ENCODE measurements at regions not wholly inside any gene's neighbourhood (a gene's known extent, or its start where the extent isn't known, plus 50 kb on each side); places are given as distances from the start of the nearest gene placed in this dataset.

- TF ChIP-seq MAFF (IDR thresholded peaks at IDR 0.05; ENCODE audit: low read depth, low read length) (peak; percentile 81), ZBTB49 (CRISPR knock-in tag; IDR thresholded peaks at IDR 0.05; ENCODE audit: borderline replicate concordance) (no peak), MAFK (conservative IDR thresholded peaks at IDR 0.05 in 1 of 2, IDR thresholded peaks at IDR 0.05 in 1 of 2; ENCODE audit: low read length in 2 of 2) (peak; percentile 75 to 90)
- H3K79me2 ChIP-seq (ENCODE audit: insufficient read depth, low read length), result no peaks in the 10 kb centered on the region
- H3K4me1 ChIP-seq (ENCODE audit: insufficient read depth, low read length), result no peaks in the 10 kb centered on the region
- no peak overlapping the region for H3K9ac ChIP-seq (ENCODE audit: insufficient read depth, low read depth, low read length)
- H3K27ac ChIP-seq (ENCODE audit: extremely low read length, insufficient read depth, low read length), result no peak overlapping the region
- ChIA-PET CTCF (ENCODE audit: low intra/inter-chr PET ratio, low total read pairs) (no interaction called here), POLR2A (no interaction called here)
- no TSS peak for BruUV-seq (replicated peaks)
- in situ Hi-C loops (cut with HindIII; ENCODE audit: extremely low pct_ligation_motif_present, low pct_unique_long_range_greater_than_20kb) (no loop called here), intact Hi-C loops (cut with micrococcal nuclease; ENCODE audit: unreplicated experiment) (no loop called here)
- FAIRE-seq (no peak), ATAC-seq (no peak), DNase-seq (ENCODE audit: low spot score) (no peak)
- H3K4me3 ChIP-seq (replicated peaks in 1 of 3; ENCODE audit: insufficient read depth in 1 of 3, low read depth in 2 of 3, low read length in 3 of 3), result no peak overlapping the region
- H3K27me3 ChIP-seq (ENCODE audit: control insufficient read depth in 1 of 2, insufficient read depth in 2 of 2, low read length in 2 of 2), result 0 out of 5 replicates have a peak, but pooled peaks cover 0 to 4% of the 10 kb centered on the region in 2 experiments
- no peaks in the 10 kb centered on the region for H3K36me3 ChIP-seq (replicated peaks in 1 of 2; ENCODE audit: control insufficient read depth in 1 of 2, insufficient read depth in 2 of 2, low read length in 2 of 2)
- no peaks in the 10 kb centered on the region for H3K9me3 ChIP-seq (ENCODE audit: low read length)
- H3K4me2 ChIP-seq (ENCODE audit: low read depth, low read length), result no peak overlapping the region
- WGBS (ENCODE audit: low lambda C conversion rate), result 0% methylated on average over 6 of the region's 6 CpGs
- H4K20me1 ChIP-seq (ENCODE audit: insufficient read depth, low read length), result no peaks in the 10 kb centered on the region
- no peak overlapping the region for H2AFZ ChIP-seq (ENCODE audit: low read length)
Observed at GRCh38 chr9:13588151-13589033, 308.9 kb upstream of the MPDZ start.

- Histone ChIP-seq H3K27me3 (ENCODE audit: control insufficient read depth in 1 of 2, insufficient read depth in 2 of 2, low read length in 2 of 2) (0 out of 5 replicates have a peak, but pooled peaks cover 0 to 4% of the 10 kb centered on the region in 2 experiments), H3K36me3 (replicated peaks in 1 of 2; ENCODE audit: control insufficient read depth in 1 of 2, insufficient read depth in 2 of 2, low read length in 2 of 2) (no peaks in the 10 kb centered on the region), H4K20me1 (ENCODE audit: insufficient read depth, low read length) (no peaks in the 10 kb centered on the region), H3K9ac (ENCODE audit: insufficient read depth, low read depth, low read length) (no peak overlapping the region), H3K27ac (ENCODE audit: extremely low read length, insufficient read depth, low read length) (no peak overlapping the region), H3K79me2 (ENCODE audit: insufficient read depth, low read length) (no peaks in the 10 kb centered on the region), H3K4me2 (ENCODE audit: low read depth, low read length) (no peak overlapping the region), H3K4me1 (ENCODE audit: insufficient read depth, low read length) (no peaks in the 10 kb centered on the region), H2AFZ (ENCODE audit: low read length) (no peak overlapping the region), H3K4me3 (replicated peaks in 1 of 3; ENCODE audit: insufficient read depth in 1 of 3, low read depth in 2 of 3, low read length in 3 of 3) (no peak overlapping the region), H3K9me3 (ENCODE audit: low read length) (no peaks in the 10 kb centered on the region)
- intact Hi-C loops (cut with micrococcal nuclease; ENCODE audit: unreplicated experiment), result no loop called here
- no peak for DNase-seq (ENCODE audit: low spot score)
- ChIA-PET POLR2A (no interaction called here), CTCF (ENCODE audit: low intra/inter-chr PET ratio, low total read pairs) (no interaction called here)
- no TSS peak for BruUV-seq (replicated peaks)
- no peak for ATAC-seq
- in situ Hi-C loops (cut with HindIII; ENCODE audit: extremely low pct_ligation_motif_present, low pct_unique_long_range_greater_than_20kb), result no loop called here
- FAIRE-seq, result no peak
- 23% methylated on average over 8 of the region's 9 CpGs for WGBS (ENCODE audit: low lambda C conversion rate)
- no peak for TF ChIP-seq SMAD3 (CRISPR knock-in tag; IDR thresholded peaks at IDR 0.05)
- no peak for TF ChIP-seq ZNF280D (CRISPR knock-in tag; IDR thresholded peaks at IDR 0.05)
- TF ChIP-seq PHB2 (IDR thresholded peaks at IDR 0.05; ENCODE audit: partially characterized antibody), result no peak
- TF ChIP-seq NCOR1 (IDR thresholded peaks at IDR 0.05; ENCODE audit: borderline replicate concordance, low read length), result no peak
- TF ChIP-seq, protein P1, sequence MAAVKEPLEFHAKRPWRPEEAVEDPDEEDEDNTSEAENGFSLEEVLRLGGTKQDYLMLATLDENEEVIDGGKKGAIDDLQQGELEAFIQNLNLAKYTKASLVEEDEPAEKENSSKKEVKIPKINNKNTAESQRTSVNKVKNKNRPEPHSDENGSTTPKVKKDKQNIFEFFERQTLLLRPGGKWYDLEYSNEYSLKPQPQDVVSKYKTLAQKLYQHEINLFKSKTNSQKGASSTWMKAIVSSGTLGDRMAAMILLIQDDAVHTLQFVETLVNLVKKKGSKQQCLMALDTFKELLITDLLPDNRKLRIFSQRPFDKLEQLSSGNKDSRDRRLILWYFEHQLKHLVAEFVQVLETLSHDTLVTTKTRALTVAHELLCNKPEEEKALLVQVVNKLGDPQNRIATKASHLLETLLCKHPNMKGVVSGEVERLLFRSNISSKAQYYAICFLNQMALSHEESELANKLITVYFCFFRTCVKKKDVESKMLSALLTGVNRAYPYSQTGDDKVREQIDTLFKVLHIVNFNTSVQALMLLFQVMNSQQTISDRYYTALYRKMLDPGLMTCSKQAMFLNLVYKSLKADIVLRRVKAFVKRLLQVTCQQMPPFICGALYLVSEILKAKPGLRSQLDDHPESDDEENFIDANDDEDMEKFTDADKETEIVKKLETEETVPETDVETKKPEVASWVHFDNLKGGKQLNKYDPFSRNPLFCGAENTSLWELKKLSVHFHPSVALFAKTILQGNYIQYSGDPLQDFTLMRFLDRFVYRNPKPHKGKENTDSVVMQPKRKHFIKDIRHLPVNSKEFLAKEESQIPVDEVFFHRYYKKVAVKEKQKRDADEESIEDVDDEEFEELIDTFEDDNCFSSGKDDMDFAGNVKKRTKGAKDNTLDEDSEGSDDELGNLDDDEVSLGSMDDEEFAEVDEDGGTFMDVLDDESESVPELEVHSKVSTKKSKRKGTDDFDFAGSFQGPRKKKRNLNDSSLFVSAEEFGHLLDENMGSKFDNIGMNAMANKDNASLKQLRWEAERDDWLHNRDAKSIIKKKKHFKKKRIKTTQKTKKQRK (IDR thresholded peaks at IDR 0.05; ENCODE audit: low read length), result no peak
Observed at GRCh38 chr9:13587571-13587970, 308.1 kb upstream of the MPDZ start.
